Uterus (tissue), 3 donors: ENCODE measurements at regions not wholly inside any gene's neighbourhood (a gene's known extent, or its start where the extent isn't known, plus 50 kb on each side); places are given as distances from the start of the nearest gene placed in this dataset.

ENCODE experiments used
- DNase-seq, 2 donors: peaks; one replicate each; pipeline ENCODE4 v3.0.0-alpha.2; 2019 to 2020
- H3K27ac ChIP-seq, 2 donors: fragments of 200-600 bp; sonication (generic); 1 replicate in 1 of 2; 2 replicates in 1 of 2; pipeline ENCODE4 v1.5.1; 2016 to 2018
- H3K27me3 ChIP-seq, 2 donors: fragments of 200-600 bp; sonication (generic); one replicate each; pipeline ENCODE4 v1.5.1; 2018 to 2019; ENCODE audit warnings: control low read depth in 1 of 2
- H3K36me3 ChIP-seq, 2 donors: fragments of 200-600 bp; sonication (generic); one replicate each; pipeline ENCODE4 v1.5.1; 2019; ENCODE audit warnings: control low read depth in 1 of 2
- H3K4me1 ChIP-seq, 2 donors: fragments of 200-600 bp; sonication (generic); one replicate each; pipeline ENCODE4 v1.5.1; 2018 to 2019; ENCODE audit warnings: control low read depth in 1 of 2
- H3K4me3 ChIP-seq, 2 donors: fragments of 200-600 bp; sonication (generic); 1 replicate in 1 of 2; 2 replicates in 1 of 2; pipeline ENCODE4 v1.5.1; 2018 to 2019; ENCODE audit warnings: mild to moderate bottlenecking in 1 of 2
- H3K9me3 ChIP-seq, 2 donors: fragments of 200-600 bp; sonication (generic); one replicate each; pipeline ENCODE4 v1.5.1; 2019; ENCODE audit warnings: control low read depth in 1 of 2
- CTCF ChIP-seq, 4 experiments: fragments of 200-600 bp in 2 of 4; fragments of 450-650 bp in 2 of 4; sonication (generic) in 2 of 4; IDR thresholded peaks; one replicate each; pipeline ENCODE4 v1.5.1; 2016 to 2019; ENCODE audit warnings: antibody characterized with exemption in 4 of 4, mild to moderate bottlenecking in 2 of 4, moderate library complexity in 1 of 4
- POLR2A ChIP-seq, 2 donors: fragments of 450-650 bp; IDR thresholded peaks; one replicate each; pipeline ENCODE4 v1.6.1; 2016; ENCODE audit warnings: antibody characterized with exemption in 2 of 2, mild to moderate bottlenecking in 1 of 2, moderate library complexity in 1 of 2
- intact Hi-C: fragments of 100-400 bp; cut with DNase I; formaldehyde crosslinking; loops from one replicate; pipeline ENCODE4 v1.15.1; 2023; ENCODE audit warnings: low total_unique reads
- donor health status: DM: yes; HTN: yes; CAD: no.

GRCh38 chr6:92497281-92497680 is 922.1 kb downstream of the EPHA7 start:
- Histone ChIP-seq H3K27me3 (no peaks in the 10 kb centered on the region), H3K36me3 (no peaks in the 10 kb centered on the region), H3K9me3 (no peaks in the 10 kb centered on the region), H3K4me1 (no peaks in the 10 kb centered on the region), H3K4me3 (no peak overlapping the region), H3K27ac (no peak overlapping the region)
- intact Hi-C loops = no loop called here
- TF ChIP-seq POLR2A (IDR thresholded peaks at IDR 0.05) (no peak), CTCF (IDR thresholded peaks at IDR 0.05) (no peak)
- no peak for DNase-seq

- intact Hi-C loops = no loop called here
- no peak overlapping the region for H3K4me3 ChIP-seq
- H3K9me3 ChIP-seq = no peaks in the 10 kb centered on the region
- no peak for TF ChIP-seq POLR2A (IDR thresholded peaks at IDR 0.05)
- no peak for TF ChIP-seq CTCF (IDR thresholded peaks at IDR 0.05)
- H3K27ac ChIP-seq = no peak overlapping the region
- no peaks in the 10 kb centered on the region for H3K27me3 ChIP-seq
- H3K36me3 ChIP-seq = no peaks in the 10 kb centered on the region
- H3K4me1 ChIP-seq = no peaks in the 10 kb centered on the region
- no peak for DNase-seq
These were observed 922.8 kb downstream of the EPHA7 start for GRCh38 chr6:92496527-92496926.

GRCh38 chr6:92495242-92495641 is 924.1 kb downstream of the EPHA7 start:
- no peak for DNase-seq
- Histone ChIP-seq H3K4me1 (no peaks in the 10 kb centered on the region), H3K36me3 (no peaks in the 10 kb centered on the region), H3K9me3 (no peaks in the 10 kb centered on the region), H3K27me3 (no peaks in the 10 kb centered on the region), H3K27ac (no peak overlapping the region), H3K4me3 (no peak overlapping the region)
- TF ChIP-seq CTCF (IDR thresholded peaks at IDR 0.05) (no peak), POLR2A (IDR thresholded peaks at IDR 0.05) (no peak)
- intact Hi-C loops = no loop called here

- DNase-seq = no peak
- Histone ChIP-seq H3K9me3 (no peaks in the 10 kb centered on the region), H3K36me3 (no peaks in the 10 kb centered on the region), H3K4me1 (no peaks in the 10 kb centered on the region), H3K27ac (no peak overlapping the region), H3K4me3 (no peak overlapping the region), H3K27me3 (no peaks in the 10 kb centered on the region)
- intact Hi-C loops = no loop called here
- TF ChIP-seq CTCF (IDR thresholded peaks at IDR 0.05) (no peak), POLR2A (IDR thresholded peaks at IDR 0.05) (no peak)
These were observed 933.9 kb downstream of the EPHA7 start for GRCh38 chr6:92485487-92485886.

GRCh38 chr6:92479831-92480230 is 939.5 kb downstream of the EPHA7 start:
- Histone ChIP-seq H3K9me3 (no peaks in the 10 kb centered on the region), H3K4me1 (no peaks in the 10 kb centered on the region), H3K27ac (no peak overlapping the region), H3K27me3 (no peaks in the 10 kb centered on the region), H3K4me3 (no peak overlapping the region), H3K36me3 (no peaks in the 10 kb centered on the region)
- intact Hi-C loops = no loop called here
- no peak for DNase-seq
- TF ChIP-seq CTCF (IDR thresholded peaks at IDR 0.05) (no peak), POLR2A (IDR thresholded peaks at IDR 0.05) (no peak)
